Thyroid gland (tissue), 4 donors: ENCODE measurements at regions not wholly inside any gene's neighbourhood (a gene's known extent, or its start where the extent isn't known, plus 50 kb on each side); places are given as distances from the start of the nearest gene placed in this dataset.

ENCODE experiments used
- POLR2A ChIP-seq, 2 donors: fragments of 450-650 bp; IDR thresholded peaks; one replicate each; pipeline ENCODE4 v1.6.1; 2017; ENCODE audit warnings: antibody characterized with exemption in 2 of 2, mild to moderate bottlenecking in 2 of 2, moderate library complexity in 1 of 2
- TF ChIP-seq, protein P1 (sequence below), 6 experiments: fragments of 200-600 bp in 3 of 6; fragments of 450-650 bp in 3 of 6; sonication (generic) in 3 of 6; IDR thresholded peaks; one replicate each; pipeline ENCODE4 v1.5.1; 2016 to 2019; ENCODE audit warnings: antibody characterized with exemption in 6 of 6, mild to moderate bottlenecking in 2 of 6, inconsistent platforms in 1 of 6, moderate library complexity in 1 of 6

DNA sequence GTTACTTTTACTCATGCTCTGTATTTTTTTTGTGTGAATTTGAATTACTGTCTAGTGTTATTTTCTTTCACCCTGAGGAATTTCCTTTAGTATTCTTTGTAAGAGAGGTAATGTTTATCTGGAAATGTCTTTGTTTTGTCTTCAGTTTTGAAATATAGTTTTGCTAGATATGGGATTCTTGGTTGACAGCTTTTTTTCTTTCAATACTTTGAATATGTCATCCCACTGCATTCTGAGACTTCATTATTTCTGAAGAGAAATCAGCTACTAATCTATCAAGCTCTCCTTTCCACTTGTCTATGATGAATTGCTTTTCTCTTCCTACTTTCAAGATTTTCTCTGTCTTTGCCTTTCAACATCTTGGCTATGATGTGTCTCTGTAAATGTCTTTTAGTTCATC, 217.0 kb upstream of the CASK start:
- TF ChIP-seq, protein P1, sequence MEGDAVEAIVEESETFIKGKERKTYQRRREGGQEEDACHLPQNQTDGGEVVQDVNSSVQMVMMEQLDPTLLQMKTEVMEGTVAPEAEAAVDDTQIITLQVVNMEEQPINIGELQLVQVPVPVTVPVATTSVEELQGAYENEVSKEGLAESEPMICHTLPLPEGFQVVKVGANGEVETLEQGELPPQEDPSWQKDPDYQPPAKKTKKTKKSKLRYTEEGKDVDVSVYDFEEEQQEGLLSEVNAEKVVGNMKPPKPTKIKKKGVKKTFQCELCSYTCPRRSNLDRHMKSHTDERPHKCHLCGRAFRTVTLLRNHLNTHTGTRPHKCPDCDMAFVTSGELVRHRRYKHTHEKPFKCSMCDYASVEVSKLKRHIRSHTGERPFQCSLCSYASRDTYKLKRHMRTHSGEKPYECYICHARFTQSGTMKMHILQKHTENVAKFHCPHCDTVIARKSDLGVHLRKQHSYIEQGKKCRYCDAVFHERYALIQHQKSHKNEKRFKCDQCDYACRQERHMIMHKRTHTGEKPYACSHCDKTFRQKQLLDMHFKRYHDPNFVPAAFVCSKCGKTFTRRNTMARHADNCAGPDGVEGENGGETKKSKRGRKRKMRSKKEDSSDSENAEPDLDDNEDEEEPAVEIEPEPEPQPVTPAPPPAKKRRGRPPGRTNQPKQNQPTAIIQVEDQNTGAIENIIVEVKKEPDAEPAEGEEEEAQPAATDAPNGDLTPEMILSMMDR (IDR thresholded peaks at IDR 0.05), result no peak
- no peak for TF ChIP-seq POLR2A (IDR thresholded peaks at IDR 0.05)
